ENCODE measurements at regions not wholly inside any gene's neighbourhood (a gene's known extent, or its start where the extent isn't known, plus 50 kb on each side); places are given as distances from the start of the nearest gene placed in this dataset.

DNA sequence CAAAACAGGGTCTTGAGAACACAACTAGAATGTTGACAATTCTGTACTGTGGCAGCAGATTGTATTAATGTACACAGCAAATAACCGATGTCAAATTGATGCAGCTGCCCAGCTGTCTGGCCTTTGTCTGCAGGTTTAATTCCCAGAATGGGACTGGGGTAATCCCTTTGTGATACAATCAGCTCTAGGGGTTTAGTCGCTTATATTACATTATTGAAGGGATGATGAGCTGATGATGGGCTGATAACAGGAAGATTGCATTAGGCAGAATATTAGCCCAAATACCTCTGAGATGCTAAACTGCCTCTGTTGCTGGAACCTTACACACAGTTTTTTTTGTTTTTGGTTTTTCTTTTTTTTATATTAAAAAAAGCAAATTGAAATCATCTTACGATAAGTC, 265.0 kb downstream of the RBM26 start:
- TF ChIP-seq CTCF (IDR thresholded peaks at IDR 0.05), result no peak
- TF ChIP-seq EZH2 (IDR thresholded peaks at IDR 0.05; ENCODE audit: borderline replicate concordance, insufficient read depth, low read depth, low read length, poor library complexity, severe bottlenecking), result no peak
